ENCODE measurements at regions not wholly inside any gene's neighbourhood (a gene's known extent, or its start where the extent isn't known, plus 50 kb on each side); places are given as distances from the start of the nearest gene placed in this dataset.

DNA sequence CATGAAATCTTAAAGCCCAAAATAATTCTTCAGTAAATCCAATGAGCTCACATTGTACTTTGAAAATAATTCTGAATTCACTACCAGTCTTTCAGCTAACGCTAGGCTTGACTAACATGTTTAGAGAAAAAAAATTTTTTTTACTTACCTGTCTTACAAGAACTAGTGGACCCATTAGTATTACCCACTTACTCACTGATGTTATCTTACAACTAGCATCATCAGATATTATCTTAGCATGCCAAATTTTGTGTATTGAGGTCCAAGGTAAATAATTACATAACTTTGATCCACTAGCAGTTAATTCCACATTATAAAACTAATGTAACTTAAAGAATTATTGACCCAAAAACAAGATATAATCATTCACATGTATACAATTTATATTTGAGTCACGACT is 62.7 kb downstream of the SLC41A2 start:
- TF ChIP-seq POLR2AphosphoS5 (IDR thresholded peaks at IDR 0.05) (no peak), POLR2A (IDR thresholded peaks at IDR 0.05) (no peak)
- TF ChIP-seq, protein P1, sequence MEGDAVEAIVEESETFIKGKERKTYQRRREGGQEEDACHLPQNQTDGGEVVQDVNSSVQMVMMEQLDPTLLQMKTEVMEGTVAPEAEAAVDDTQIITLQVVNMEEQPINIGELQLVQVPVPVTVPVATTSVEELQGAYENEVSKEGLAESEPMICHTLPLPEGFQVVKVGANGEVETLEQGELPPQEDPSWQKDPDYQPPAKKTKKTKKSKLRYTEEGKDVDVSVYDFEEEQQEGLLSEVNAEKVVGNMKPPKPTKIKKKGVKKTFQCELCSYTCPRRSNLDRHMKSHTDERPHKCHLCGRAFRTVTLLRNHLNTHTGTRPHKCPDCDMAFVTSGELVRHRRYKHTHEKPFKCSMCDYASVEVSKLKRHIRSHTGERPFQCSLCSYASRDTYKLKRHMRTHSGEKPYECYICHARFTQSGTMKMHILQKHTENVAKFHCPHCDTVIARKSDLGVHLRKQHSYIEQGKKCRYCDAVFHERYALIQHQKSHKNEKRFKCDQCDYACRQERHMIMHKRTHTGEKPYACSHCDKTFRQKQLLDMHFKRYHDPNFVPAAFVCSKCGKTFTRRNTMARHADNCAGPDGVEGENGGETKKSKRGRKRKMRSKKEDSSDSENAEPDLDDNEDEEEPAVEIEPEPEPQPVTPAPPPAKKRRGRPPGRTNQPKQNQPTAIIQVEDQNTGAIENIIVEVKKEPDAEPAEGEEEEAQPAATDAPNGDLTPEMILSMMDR (IDR thresholded peaks at IDR 0.05) = no peak

Measured in upper lobe of left lung (tissue), 4 donors.